ENCODE measurements at regions not wholly inside any gene's neighbourhood (a gene's known extent, or its start where the extent isn't known, plus 50 kb on each side); places are given as distances from the start of the nearest gene placed in this dataset.
A peak's percentile ranks its signal among the peaks of the same experiment; 100 is the strongest.
"Not testable (repeated sequence)": the region's sequence is repeated elsewhere in the genome, so short reads cannot be mapped to it uniquely, and the experiment has no call there.

GRCh38 chr12:97047361-97047760, 140.3 kb downstream of the NEDD1 start:
- Histone ChIP-seq H3K36me3 (ENCODE audit: insufficient read depth, low read length) (no peaks in the 10 kb centered on the region), H3K9ac (ENCODE audit: low read depth, low read length) (no peak overlapping the region), H3K27ac (ENCODE audit: low read depth, low read length) (no peak overlapping the region), H3K9me3 (ENCODE audit: insufficient read depth, low read depth, low read length) (no peaks in the 10 kb centered on the region), H3K4me1 (ENCODE audit: insufficient read depth, low read length) (peaks cover 20% of the 10 kb centered on the region), H3K4me3 (ENCODE audit: low read length) (no peak overlapping the region), H3K27me3 (ENCODE audit: insufficient read depth, low read length) (no peaks in the 10 kb centered on the region)

GRCh38 chr12:97048421-97049035, 141.5 kb downstream of the NEDD1 start:
- Histone ChIP-seq H3K27me3 (ENCODE audit: insufficient read depth, low read length) (no peaks in the 10 kb centered on the region), H3K9ac (ENCODE audit: low read depth, low read length) (peak overlapping the region; percentile 7; the same call in 1 of the 2 replicates), H3K4me1 (ENCODE audit: insufficient read depth, low read length) (peaks cover 20% of the 10 kb centered on the region), H3K27ac (ENCODE audit: low read depth, low read length) (no peak overlapping the region), H3K4me3 (ENCODE audit: low read length) (no peak overlapping the region), H3K36me3 (ENCODE audit: insufficient read depth, low read length) (no peaks in the 10 kb centered on the region), H3K9me3 (ENCODE audit: insufficient read depth, low read depth, low read length) (no peaks in the 10 kb centered on the region)
- 85% methylated on average over 4 of the region's 4 CpGs for WGBS

DNA sequence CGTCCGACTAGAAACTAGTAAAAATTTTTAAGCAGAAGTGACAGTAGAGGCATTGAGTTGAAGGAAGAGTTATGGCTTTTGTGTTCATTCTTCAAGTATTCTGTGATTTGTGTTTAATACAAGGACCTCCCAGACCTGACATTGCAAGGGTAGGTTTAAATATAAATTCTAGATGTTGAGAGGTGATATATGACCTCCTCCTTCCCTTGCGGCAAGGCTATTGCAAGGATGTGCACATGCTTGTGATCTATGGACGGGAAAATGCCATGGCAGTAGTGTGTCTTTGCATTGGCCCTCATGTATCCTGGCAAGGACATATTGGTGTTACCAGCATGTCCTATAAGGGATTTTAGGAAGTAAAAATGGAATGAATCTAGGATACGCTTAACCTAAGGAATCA, 143.5 kb downstream of the NEDD1 start:
- H3K4me1 ChIP-seq (ENCODE audit: insufficient read depth, low read length) = peaks cover 12% of the 10 kb centered on the region
- H3K27me3 ChIP-seq (ENCODE audit: insufficient read depth, low read length) = no peaks in the 10 kb centered on the region
- no peaks in the 10 kb centered on the region for H3K36me3 ChIP-seq (ENCODE audit: insufficient read depth, low read length)
- no peak overlapping the region for H3K27ac ChIP-seq (ENCODE audit: low read depth, low read length)
- no peaks in the 10 kb centered on the region for H3K9me3 ChIP-seq (ENCODE audit: insufficient read depth, low read depth, low read length)
- no peak overlapping the region for H3K9ac ChIP-seq (ENCODE audit: low read depth, low read length)
- no peak overlapping the region for H3K4me3 ChIP-seq (ENCODE audit: low read length)
- 98% methylated on average over 5 of the region's 5 CpGs for WGBS

GRCh38 chr12:97051341-97051740, 144.3 kb downstream of the NEDD1 start:
- H3K27me3 ChIP-seq (ENCODE audit: insufficient read depth, low read length) = no peaks in the 10 kb centered on the region
- no peak overlapping the region for H3K4me3 ChIP-seq (ENCODE audit: low read length)
- 89% methylated on average over 2 of the region's 2 CpGs for WGBS
- H3K9ac ChIP-seq (ENCODE audit: low read depth, low read length) = no peak overlapping the region
- no peaks in the 10 kb centered on the region for H3K36me3 ChIP-seq (ENCODE audit: insufficient read depth, low read length)
- H3K9me3 ChIP-seq (ENCODE audit: insufficient read depth, low read depth, low read length) = no peaks in the 10 kb centered on the region
- peaks cover 12% of the 10 kb centered on the region for H3K4me1 ChIP-seq (ENCODE audit: insufficient read depth, low read length)
- no peak overlapping the region for H3K27ac ChIP-seq (ENCODE audit: low read depth, low read length)

GRCh38 chr12:97061171-97061570, 154.1 kb downstream of the NEDD1 start:
- no peaks in the 10 kb centered on the region for H3K27me3 ChIP-seq (ENCODE audit: insufficient read depth, low read length)
- H3K9me3 ChIP-seq (ENCODE audit: insufficient read depth, low read depth, low read length) = peaks cover 6% of the 10 kb centered on the region; the same call in 1 of the 2 replicates
- WGBS = 93% methylated on average over 3 of the region's 3 CpGs
- no peak overlapping the region for H3K9ac ChIP-seq (ENCODE audit: low read depth, low read length)
- H3K4me1 ChIP-seq (ENCODE audit: insufficient read depth, low read length) = 0 out of 2 replicates have a peak, but pooled peaks cover 6% of the 10 kb centered on the region
- H3K36me3 ChIP-seq (ENCODE audit: insufficient read depth, low read length) = no peaks in the 10 kb centered on the region
- H3K4me3 ChIP-seq (ENCODE audit: low read length) = no peak overlapping the region
- H3K27ac ChIP-seq (ENCODE audit: low read depth, low read length) = no peak overlapping the region

DNA sequence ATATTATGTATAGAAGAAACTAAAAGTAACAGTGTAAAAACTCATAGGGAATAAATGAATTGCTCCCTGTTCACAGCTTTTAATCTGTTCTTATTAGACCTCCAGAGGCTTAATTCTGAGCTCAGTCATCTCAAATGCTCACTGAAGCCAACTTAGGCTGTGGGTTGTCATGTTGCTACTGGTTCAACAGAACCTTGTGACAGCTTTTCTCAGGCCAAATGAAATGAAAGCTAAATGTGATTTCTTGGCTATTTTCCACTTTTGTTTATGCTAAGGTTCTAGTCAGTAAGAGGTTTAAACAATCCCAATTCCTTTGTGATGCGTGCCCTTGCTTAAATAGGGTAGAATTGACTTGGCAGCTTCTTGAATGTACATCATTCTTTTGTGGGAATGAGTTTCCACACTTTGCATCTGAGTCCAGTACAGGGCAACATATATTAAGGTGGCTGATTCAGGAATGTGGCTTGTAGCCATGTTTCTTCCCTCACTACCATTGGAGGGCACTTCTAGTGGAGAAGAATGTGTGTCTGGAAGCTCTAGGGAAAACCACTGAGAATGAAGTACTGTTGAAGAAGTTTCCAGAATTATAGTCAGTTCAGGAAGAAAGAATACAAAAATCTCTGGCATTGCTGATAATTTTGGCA, 156.4 kb downstream of the NEDD1 start:
- 100% methylated on average over 1 of the region's 1 CpG for WGBS
- no peaks in the 10 kb centered on the region; the same call in 1 of the 2 replicates for H3K9me3 ChIP-seq (ENCODE audit: insufficient read depth, low read depth, low read length)
- no peak overlapping the region for H3K4me3 ChIP-seq (ENCODE audit: low read length)

DNA sequence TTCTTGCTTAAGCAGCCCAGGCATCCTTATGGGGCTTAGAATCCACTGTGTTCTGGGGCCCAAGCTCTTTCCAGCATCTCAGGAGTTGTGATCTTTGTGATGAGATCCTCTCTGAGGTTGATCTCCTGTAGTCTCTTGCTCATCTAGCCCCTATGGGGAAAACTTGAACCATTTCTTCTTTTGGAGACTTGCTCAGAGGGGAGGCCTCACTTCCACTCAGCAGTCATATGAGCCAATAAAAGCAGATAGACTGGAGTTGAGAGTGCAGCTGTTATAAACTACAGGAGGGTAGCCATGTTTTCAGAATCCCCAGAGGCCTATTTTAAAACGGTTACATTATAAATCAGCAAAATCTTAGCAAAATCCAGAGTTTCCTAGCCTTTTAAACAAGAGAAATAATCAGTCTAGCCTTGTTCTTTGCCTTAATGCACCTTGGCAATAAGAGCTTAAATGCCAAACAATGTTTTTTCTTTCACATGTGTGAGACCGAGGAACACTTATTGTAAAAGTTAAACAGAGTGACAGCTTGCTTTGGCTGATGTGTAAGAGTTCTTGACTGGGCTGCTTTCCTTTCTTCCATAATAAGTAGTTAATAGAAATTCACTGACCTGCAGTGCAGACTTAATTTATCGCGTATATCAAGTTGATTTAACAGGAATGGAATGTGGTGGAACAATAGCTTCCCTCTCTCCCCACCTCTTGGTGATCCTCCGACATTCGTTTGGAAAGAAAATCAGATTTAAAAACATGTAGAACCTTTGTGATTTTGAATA, 168.3 kb downstream of the NEDD1 start:
- Histone ChIP-seq H3K27ac (ENCODE audit: low read depth, low read length) (peak overlapping the region; percentile 33; the same call in 1 of the 2 replicates), H3K9me3 (ENCODE audit: insufficient read depth, low read depth, low read length) (no peaks in the 10 kb centered on the region), H3K4me1 (ENCODE audit: insufficient read depth, low read length) (peaks cover 15% of the 10 kb centered on the region; the same call in 1 of the 2 replicates), H3K4me3 (ENCODE audit: low read length) (no peak overlapping the region), H3K27me3 (ENCODE audit: insufficient read depth, low read length) (no peaks in the 10 kb centered on the region), H3K9ac (ENCODE audit: low read depth, low read length) (no peak overlapping the region), H3K36me3 (ENCODE audit: insufficient read depth, low read length) (no peaks in the 10 kb centered on the region)
- WGBS = 79% methylated on average over 4 of the region's 6 CpGs

More for the DNA sequence above, 156.4 kb downstream of the NEDD1 start:
- Histone ChIP-seq H3K27me3 (ENCODE audit: insufficient read depth, low read length) (no peaks in the 10 kb centered on the region), H3K27ac (ENCODE audit: low read depth, low read length) (no peak overlapping the region), H3K36me3 (ENCODE audit: insufficient read depth, low read length) (no peaks in the 10 kb centered on the region), H3K4me1 (ENCODE audit: insufficient read depth, low read length) (0 out of 2 replicates have a peak, but pooled peaks cover 6% of the 10 kb centered on the region), H3K9ac (ENCODE audit: low read depth, low read length) (no peak overlapping the region)

DNA sequence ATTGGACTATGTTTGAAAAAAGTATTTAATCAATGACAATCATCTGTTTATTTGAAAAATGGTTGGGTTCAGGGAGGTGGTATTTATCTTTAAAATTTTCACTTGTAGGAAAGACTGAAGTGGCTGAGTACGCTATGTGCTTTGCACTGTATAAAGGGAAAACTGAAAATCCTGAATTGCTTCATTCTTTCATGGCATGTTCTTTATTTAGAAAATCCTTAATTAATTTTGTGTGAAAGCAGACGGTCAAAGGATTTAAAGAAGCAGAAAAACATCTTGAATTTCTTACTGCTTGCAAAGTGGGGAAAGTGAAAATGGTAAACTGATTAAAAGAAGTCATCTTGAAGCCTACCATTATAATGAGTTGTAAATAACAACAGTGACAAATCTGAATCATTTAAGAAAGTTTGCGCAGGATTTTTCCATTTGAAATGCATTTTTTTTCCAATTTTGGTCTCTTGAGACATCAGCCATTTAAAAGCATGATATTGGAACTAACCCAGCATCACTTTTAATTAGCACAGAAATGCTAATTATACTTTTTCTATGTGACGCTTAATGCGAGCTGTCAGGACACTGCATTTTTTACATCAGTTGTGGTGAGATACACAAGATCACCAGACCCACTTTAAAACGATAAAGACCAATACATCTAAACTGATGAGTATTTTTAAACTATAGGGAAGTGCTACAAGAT, 169.0 kb downstream of the NEDD1 start:
- Histone ChIP-seq H3K9ac (ENCODE audit: low read depth, low read length) (no peak overlapping the region), H3K36me3 (ENCODE audit: insufficient read depth, low read length) (no peaks in the 10 kb centered on the region), H3K4me3 (ENCODE audit: low read length) (no peak overlapping the region), H3K27me3 (ENCODE audit: insufficient read depth, low read length) (no peaks in the 10 kb centered on the region), H3K4me1 (ENCODE audit: insufficient read depth, low read length) (peaks cover 15% of the 10 kb centered on the region; the same call in 1 of the 2 replicates), H3K9me3 (ENCODE audit: insufficient read depth, low read depth, low read length) (no peaks in the 10 kb centered on the region), H3K27ac (ENCODE audit: low read depth, low read length) (peak overlapping the region; percentile 33; the same call in 1 of the 2 replicates)
- WGBS = 96% methylated on average over 6 of the region's 6 CpGs

GRCh38 chr12:97076912-97077311, 169.9 kb downstream of the NEDD1 start:
- H3K4me3 ChIP-seq (ENCODE audit: low read length); H3K27me3 ChIP-seq (ENCODE audit: insufficient read depth, low read length); H3K36me3 ChIP-seq (ENCODE audit: insufficient read depth, low read length); H3K9ac ChIP-seq (ENCODE audit: low read depth, low read length); H3K27ac ChIP-seq (ENCODE audit: low read depth, low read length); H3K9me3 ChIP-seq (ENCODE audit: insufficient read depth, low read depth, low read length): not testable (repeated sequence)
- WGBS = 93% methylated on average over 8 of the region's 9 CpGs
- H3K4me1 ChIP-seq (ENCODE audit: insufficient read depth, low read length) = peaks cover 15% of the 10 kb centered on the region; the same call in 1 of the 2 replicates

- Histone ChIP-seq H3K27me3 (ENCODE audit: insufficient read depth, low read length) (no peaks in the 10 kb centered on the region), H3K27ac (ENCODE audit: low read depth, low read length) (no peak overlapping the region), H3K4me3 (ENCODE audit: low read length) (no peak overlapping the region), H3K9ac (ENCODE audit: low read depth, low read length) (no peak overlapping the region), H3K4me1 (ENCODE audit: insufficient read depth, low read length) (no peaks in the 10 kb centered on the region), H3K36me3 (ENCODE audit: insufficient read depth, low read length) (no peaks in the 10 kb centered on the region), H3K9me3 (ENCODE audit: insufficient read depth, low read depth, low read length) (no peaks in the 10 kb centered on the region)
Measured at GRCh38 chr12:97082029-97082428, 175.0 kb downstream of the NEDD1 start.

Measured in HUES64 (cell line).